IPS-15b (cell line): ENCODE measurements at regions not wholly inside any gene's neighbourhood (a gene's known extent, or its start where the extent isn't known, plus 50 kb on each side); places are given as distances from the start of the nearest gene placed in this dataset.

Experiments
- H3K27me3 ChIP-seq: one replicate; pipeline ENCODE4 v1.6.1; 2013; ENCODE audit warnings: low read length; ENCODE audit not compliant: control insufficient read depth, insufficient read depth
- H3K36me3 ChIP-seq: one replicate; pipeline ENCODE4 v1.6.1; 2013; ENCODE audit warnings: low read length; ENCODE audit not compliant: control insufficient read depth, insufficient read depth
- H3K4me1 ChIP-seq: one replicate; pipeline ENCODE4 v1.6.1; 2013; ENCODE audit warnings: mild to moderate bottlenecking, low read length; ENCODE audit not compliant: control insufficient read depth, insufficient read depth
- H3K4me3 ChIP-seq: one replicate; pipeline ENCODE4 v1.5.1; 2013; ENCODE audit warnings: low read depth, low read length
- H3K9ac ChIP-seq: one replicate; pipeline ENCODE4 v1.6.1; 2013; ENCODE audit warnings: low read depth, mild to moderate bottlenecking, low read length
- H3K9me3 ChIP-seq: one replicate; pipeline ENCODE4 v1.6.1; 2013; ENCODE audit warnings: mild to moderate bottlenecking, low read length; ENCODE audit not compliant: control insufficient read depth, insufficient read depth

DNA sequence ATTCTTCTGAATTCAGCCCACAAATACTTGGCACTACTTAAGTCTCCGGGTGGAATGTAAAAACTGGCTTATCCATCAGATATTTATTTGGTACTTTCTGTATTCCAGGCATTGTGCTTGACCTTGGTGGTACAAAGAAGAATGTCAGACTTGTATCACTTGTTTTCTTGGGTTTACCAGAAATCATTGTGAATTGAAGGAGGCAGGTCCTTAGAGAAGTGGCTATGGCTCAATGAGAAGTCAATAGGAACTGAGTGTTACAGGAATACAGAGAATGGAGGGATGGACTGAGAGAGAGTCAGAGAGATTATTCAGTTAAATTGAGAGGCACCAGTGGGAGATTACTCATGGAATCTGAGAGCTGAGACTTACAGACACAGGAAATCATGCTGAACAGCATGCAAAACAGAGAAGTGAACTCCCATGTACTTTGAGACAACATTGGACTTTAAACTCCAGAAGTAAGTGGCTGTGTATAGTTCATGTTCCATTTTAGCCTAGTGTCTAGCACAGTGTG is 704.1 kb downstream of the CDH11 start:
- Histone ChIP-seq H3K27me3 (no peaks in the 10 kb centered on the region), H3K9ac (no peak overlapping the region), H3K4me1 (no peaks in the 10 kb centered on the region), H3K4me3 (no peak overlapping the region), H3K9me3 (peaks cover 3% of the 10 kb centered on the region), H3K36me3 (no peaks in the 10 kb centered on the region)

DNA sequence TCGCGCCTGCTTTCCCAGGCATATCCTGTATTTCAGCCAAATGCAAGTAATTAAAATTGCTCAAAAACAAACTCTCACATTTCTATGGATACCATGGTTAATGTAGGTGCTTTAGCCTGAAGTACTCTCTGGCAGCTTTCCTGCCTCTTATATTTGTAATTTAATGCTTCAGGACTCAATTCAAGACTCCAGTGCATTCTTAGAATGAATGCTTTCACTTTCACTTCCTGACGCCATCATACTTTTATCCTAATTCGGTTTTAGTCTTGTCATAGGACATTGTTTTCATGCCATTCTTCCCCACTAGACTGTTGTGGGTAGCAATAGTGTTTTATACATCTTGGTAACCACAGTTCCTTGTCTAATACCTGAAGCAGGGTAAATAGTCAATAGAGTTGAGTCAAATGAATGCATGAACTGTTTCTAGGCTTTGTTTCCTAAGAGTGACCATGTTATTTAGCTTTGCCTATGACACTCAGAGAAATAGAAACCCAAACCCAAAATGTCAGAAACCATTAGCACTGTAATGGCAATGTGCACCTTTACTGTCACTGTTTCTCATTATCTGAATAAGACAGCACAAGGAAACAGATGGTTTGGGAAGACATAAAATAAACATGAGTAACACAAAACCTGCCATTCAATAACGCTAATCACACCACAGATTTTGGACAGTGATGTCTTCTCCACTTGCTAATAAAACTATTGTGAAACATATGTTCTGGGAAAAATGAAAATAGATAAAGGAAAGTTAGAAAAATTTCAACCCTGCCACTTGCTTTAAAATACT is 705.5 kb downstream of the CDH11 start:
- Histone ChIP-seq H3K4me1 (no peaks in the 10 kb centered on the region), H3K36me3 (no peaks in the 10 kb centered on the region), H3K9ac (no peak overlapping the region), H3K9me3 (no peaks in the 10 kb centered on the region), H3K4me3 (no peak overlapping the region), H3K27me3 (no peaks in the 10 kb centered on the region)

DNA sequence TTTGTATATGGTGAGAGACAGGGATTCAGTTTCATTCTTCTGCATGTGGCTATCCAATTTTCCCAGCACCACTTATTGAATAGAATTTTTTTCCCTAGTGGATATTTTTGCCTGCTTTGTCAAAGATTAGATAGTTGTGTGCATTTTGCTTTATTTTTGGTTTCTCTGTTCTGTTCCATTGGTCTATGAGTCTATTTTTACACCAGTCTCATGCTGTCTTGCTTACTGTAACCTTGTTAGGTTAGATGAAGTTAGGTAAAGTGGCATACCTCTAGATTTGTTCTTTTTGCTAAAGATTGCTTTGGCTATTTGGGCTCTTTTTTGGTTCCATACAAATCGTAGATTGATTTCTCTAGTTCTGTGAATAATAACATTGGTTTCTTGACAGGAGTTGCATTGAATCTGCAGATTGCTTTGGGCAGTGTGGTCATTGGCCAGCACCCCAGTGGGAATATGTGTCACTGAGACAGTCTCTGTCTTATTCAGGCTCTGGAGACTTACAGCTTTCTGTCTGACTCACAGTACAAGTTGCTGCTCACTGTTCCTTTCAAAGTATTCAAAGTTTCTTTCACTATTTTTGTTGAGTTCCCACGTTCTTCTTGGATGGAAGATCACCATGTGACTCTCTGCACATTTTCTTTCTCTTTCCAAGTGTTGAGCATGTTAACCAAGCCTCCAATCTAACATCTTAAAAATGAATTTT is 709.1 kb downstream of the CDH11 start:
- H3K9ac ChIP-seq: no peak overlapping the region
- no peaks in the 10 kb centered on the region for H3K4me1 ChIP-seq
- no peaks in the 10 kb centered on the region for H3K36me3 ChIP-seq
- no peak overlapping the region for H3K4me3 ChIP-seq
- H3K27me3 ChIP-seq: no peaks in the 10 kb centered on the region
- H3K9me3 ChIP-seq: no peaks in the 10 kb centered on the region

- no peak overlapping the region for H3K4me3 ChIP-seq
- no peaks in the 10 kb centered on the region for H3K4me1 ChIP-seq
- no peaks in the 10 kb centered on the region for H3K27me3 ChIP-seq
- H3K36me3 ChIP-seq: no peaks in the 10 kb centered on the region
- no peak overlapping the region for H3K9ac ChIP-seq
- H3K9me3 ChIP-seq: no peaks in the 10 kb centered on the region
Observed at GRCh38 chr16:64410306-64410705, 711.6 kb downstream of the CDH11 start.

- H3K36me3 ChIP-seq: no peaks in the 10 kb centered on the region
- no peaks in the 10 kb centered on the region for H3K27me3 ChIP-seq
- no peak overlapping the region for H3K9ac ChIP-seq
- no peaks in the 10 kb centered on the region for H3K4me1 ChIP-seq
- no peak overlapping the region for H3K4me3 ChIP-seq
- no peaks in the 10 kb centered on the region for H3K9me3 ChIP-seq
Observed at GRCh38 chr16:64409783-64410210, 712.1 kb downstream of the CDH11 start.

DNA sequence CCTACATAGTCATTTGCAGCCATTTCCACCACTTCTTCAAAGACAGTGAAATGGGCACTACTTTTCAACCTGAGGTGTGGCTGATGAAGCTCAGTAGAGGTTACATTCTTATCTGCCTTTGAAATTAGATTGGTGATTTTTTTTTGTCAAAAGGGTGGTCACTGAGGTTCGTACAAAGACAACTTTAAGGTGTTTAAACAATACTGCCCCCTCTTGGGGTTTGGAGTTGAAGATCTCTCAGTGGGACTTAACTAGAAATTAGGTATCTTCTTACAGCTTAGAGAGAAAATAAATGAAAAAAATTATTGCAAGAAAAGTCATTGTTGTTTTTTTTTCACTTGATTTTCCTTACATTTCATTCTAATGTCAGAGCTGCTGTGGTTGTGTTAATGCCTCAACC is 713.2 kb downstream of the CDH11 start:
- Histone ChIP-seq H3K4me3 (no peak overlapping the region), H3K9ac (no peak overlapping the region), H3K27me3 (no peaks in the 10 kb centered on the region), H3K36me3 (no peaks in the 10 kb centered on the region), H3K4me1 (no peaks in the 10 kb centered on the region), H3K9me3 (no peaks in the 10 kb centered on the region)

DNA sequence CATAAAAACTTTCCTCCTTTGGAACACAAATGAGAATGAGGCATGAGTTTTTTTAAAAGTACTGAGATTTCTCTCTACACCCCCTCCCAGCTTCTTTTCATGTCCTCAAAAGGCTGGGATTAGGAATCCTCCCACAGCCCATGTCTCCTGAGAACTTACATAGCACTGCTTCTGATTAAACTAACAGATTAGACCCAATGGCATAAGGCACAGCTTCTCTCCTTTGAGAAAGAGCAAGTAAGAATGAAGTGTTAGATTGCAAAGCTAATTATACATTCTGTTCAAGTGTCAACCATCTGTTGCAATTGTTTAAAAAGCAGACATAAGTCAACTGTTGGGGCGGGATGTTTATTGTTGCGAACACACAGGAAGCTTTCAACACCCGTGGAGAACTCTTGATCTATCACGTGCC is 715.1 kb downstream of the CDH11 start:
- Histone ChIP-seq H3K27me3 (no peaks in the 10 kb centered on the region), H3K9ac (no peak overlapping the region), H3K9me3 (no peaks in the 10 kb centered on the region), H3K36me3 (no peaks in the 10 kb centered on the region), H3K4me1 (no peaks in the 10 kb centered on the region), H3K4me3 (no peak overlapping the region)

GRCh38 chr16:64403352-64403751 is 718.5 kb downstream of the CDH11 start:
- no peaks in the 10 kb centered on the region for H3K27me3 ChIP-seq
- H3K9ac ChIP-seq: no peak overlapping the region
- H3K4me3 ChIP-seq: no peak overlapping the region
- H3K36me3 ChIP-seq: no peaks in the 10 kb centered on the region
- no peaks in the 10 kb centered on the region for H3K4me1 ChIP-seq
- no peaks in the 10 kb centered on the region for H3K9me3 ChIP-seq

GRCh38 chr16:64398793-64399192 is 723.1 kb downstream of the CDH11 start:
- Histone ChIP-seq H3K36me3 (no peaks in the 10 kb centered on the region), H3K4me3 (no peak overlapping the region)

GRCh38 chr16:64397945-64398508 is 723.8 kb downstream of the CDH11 start:
- Histone ChIP-seq H3K4me1 (no peaks in the 10 kb centered on the region), H3K36me3 (no peaks in the 10 kb centered on the region), H3K27me3 (no peaks in the 10 kb centered on the region), H3K9ac (no peak overlapping the region), H3K9me3 (no peaks in the 10 kb centered on the region), H3K4me3 (no peak overlapping the region)

More at GRCh38 chr16:64398793-64399192, 723.1 kb downstream of the CDH11 start:
- H3K27me3 ChIP-seq: no peaks in the 10 kb centered on the region
- no peak overlapping the region for H3K9ac ChIP-seq
- no peaks in the 10 kb centered on the region for H3K4me1 ChIP-seq
- H3K9me3 ChIP-seq: no peaks in the 10 kb centered on the region

GRCh38 chr16:64397042-64397441 is 724.8 kb downstream of the CDH11 start:
- H3K4me1 ChIP-seq: no peaks in the 10 kb centered on the region
- H3K9ac ChIP-seq: no peak overlapping the region
- H3K4me3 ChIP-seq: no peak overlapping the region
- no peaks in the 10 kb centered on the region for H3K36me3 ChIP-seq
- H3K27me3 ChIP-seq: no peaks in the 10 kb centered on the region
- H3K9me3 ChIP-seq: no peaks in the 10 kb centered on the region
